Activated gamma-delta T cell treated with Interleukin-2 at 50 U/mL for 16 hours (primary cell): ENCODE measurements at regions not wholly inside any gene's neighbourhood (a gene's known extent, or its start where the extent isn't known, plus 50 kb on each side); places are given as distances from the start of the nearest gene placed in this dataset.

Experiments
- DNase-seq: peaks from one replicate; pipeline ENCODE4 v3.0.0-alpha.2; 2020

GRCh38 chr2:160973991-160974390 lies 186.2 kb upstream of the TANK start:
- DNase-seq = no peak

GRCh38 chr2:160974803-160975202 lies 185.4 kb upstream of the TANK start:
- DNase-seq = no peak

DNA sequence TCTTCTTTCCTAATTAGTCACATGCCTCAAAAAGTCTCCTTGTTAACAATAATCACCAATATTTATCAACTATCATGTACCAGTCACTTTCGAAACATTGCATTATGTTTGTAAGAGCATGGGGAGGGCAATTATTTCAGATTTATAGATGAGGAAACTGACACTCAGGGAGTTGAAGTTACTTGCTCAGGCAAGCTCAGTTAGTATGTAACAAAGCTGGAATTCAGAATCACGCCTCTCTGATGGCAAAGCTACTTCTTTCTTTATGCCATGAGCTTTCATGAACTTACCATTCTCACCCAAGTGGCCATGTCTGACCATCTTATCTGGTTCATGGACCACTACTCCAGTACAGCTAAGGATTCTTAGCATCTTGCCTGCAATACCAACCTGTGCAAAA lies 183.4 kb upstream of the TANK start:
- DNase-seq = no peak

DNA sequence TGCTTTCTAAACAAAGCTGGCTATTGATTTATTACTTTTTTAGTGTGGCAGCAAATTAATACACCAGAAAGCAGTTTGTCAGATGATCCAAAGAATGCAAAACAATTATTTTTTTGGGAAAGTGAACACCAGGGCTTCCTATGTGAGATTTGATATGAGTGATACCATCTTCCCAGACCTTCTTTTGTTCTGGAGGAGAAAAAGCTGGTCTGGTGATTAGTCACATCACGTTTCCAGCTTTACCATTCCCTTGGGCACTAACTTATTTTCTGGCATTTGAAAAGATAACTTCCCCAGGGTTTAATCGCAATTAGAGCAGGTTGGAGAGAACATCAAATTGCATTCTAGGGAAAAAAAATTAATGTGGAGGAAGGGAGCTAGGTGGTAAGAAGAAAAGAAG lies 182.9 kb upstream of the TANK start:
- no peak for DNase-seq

GRCh38 chr2:160977854-160978253 lies 182.4 kb upstream of the TANK start:
- no peak for DNase-seq

GRCh38 chr2:160984426-160985077 lies 175.7 kb upstream of the TANK start:
- DNase-seq = no peak

- no peak for DNase-seq
Measured at GRCh38 chr2:160989778-160990177, 170.4 kb upstream of the TANK start.

DNA sequence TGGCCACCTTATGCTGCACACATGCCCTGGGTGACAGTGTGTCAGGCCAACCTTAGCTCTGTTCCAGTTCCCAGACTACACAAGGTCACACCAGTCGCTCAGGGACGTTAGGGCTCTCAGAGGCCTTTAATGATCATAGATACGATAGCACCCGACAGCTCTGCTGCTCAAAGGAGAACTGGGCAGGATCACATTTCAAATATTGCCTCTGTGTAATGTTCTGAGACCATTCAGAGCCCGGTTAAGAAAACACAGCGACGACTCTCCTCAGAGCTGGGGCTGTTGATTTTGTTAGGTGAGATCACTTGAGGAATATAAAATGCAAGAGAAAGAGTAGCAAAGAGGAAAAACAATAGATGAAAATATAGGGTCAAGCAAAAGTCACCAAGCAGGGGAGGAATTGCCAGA lies 166.6 kb upstream of the TANK start:
- DNase-seq = no peak

DNA sequence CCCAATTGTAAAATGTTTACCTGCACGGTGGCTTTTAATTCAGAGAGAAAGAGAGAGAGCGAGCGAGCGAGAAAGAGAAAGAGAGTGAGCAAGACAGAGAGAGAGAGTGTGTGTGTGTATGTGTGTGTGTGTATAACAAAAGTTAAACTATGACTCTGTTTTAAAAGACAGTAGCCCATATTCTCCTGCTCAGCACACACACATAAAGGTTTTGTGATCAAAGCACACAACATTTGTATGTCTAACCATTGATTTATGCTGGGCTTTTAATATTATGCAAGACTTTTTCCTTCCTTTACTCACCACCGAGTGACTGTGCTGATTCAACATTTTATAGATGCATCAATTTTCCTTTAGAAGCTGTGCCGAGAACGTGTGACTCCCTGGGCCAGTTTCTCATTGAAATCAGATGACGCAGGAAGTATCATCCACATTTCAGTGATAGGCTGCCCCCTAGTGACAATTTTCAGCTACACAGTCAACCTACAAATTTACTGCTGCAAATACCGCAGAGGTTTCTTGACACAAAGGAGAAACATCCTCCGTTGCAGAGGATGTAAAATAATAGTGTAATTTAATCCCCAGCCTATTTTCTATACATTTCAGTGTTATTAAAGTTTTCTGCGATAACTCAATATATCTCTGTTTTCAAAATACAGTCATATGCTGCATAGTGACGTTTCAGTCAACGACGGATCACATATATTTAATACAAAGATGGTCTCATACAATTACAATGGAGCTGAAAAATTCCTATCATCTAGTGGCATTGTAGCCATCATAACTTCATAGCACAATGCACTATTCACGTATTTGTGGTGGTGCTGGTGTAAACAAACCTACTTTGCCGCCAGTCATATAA lies 165.9 kb upstream of the TANK start:
- DNase-seq = peak; percentile 74

- DNase-seq = no peak
Measured at GRCh38 chr2:160996584-160996983, 163.6 kb upstream of the TANK start.

- no peak for DNase-seq
Measured at GRCh38 chr2:161004379-161004778, 155.8 kb upstream of the TANK start.

DNA sequence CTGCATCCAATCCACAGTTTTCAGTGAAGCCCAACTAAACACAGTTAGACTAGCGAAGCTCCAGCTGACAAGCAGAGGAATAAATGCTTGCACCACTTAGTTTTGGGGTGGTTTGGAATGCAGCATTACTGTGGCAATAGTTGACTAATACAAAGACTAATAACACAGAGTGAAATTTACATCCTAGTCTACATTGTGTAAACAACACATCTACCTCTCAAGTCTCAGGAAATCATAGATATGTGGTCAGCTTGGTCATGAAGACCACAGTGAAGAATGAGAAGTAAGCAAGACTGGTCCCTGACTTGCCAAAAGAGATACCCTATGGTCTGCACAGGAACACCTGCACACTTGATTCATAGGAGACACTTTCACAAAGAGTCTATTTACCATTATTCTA lies 155.1 kb upstream of the TANK start:
- DNase-seq = no peak

GRCh38 chr2:161008311-161008710 lies 151.9 kb upstream of the TANK start:
- no peak for DNase-seq

GRCh38 chr2:161010503-161011015 lies 149.7 kb upstream of the TANK start:
- no peak for DNase-seq

DNA sequence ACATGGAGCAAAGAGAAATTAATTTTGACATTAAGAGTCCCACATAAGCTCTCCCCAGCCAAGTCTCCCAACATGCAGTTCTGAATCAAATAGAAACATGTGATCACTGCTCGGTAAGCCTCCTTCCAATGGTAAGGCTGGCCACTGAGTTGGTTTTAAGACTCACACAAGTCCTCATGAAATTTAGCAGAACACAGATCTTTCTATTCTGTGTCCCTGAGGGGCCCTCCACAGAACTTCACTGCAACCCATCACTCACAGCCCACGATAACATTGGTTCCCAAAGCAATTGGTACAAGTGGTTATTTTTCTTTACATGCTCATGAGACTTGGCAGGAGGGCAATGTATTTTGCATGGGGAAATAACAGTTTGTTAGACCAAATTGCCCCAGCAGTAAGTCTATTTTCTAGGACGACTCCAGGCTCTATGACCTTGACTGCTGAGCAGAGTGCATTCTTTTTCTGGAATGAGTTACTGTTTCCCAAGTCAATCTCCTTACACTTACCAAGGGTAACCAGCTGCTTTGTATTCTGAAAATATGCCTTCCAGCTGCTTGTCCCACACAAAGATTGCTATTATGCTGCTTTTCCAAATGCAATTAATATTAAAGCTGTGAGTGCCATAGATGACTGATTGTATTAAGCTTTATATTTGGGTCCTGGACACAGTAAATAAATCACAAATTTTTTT lies 142.3 kb upstream of the TANK start:
- DNase-seq = no peak

- no peak for DNase-seq
Measured at GRCh38 chr2:161019311-161019710, 140.9 kb upstream of the TANK start.

DNA sequence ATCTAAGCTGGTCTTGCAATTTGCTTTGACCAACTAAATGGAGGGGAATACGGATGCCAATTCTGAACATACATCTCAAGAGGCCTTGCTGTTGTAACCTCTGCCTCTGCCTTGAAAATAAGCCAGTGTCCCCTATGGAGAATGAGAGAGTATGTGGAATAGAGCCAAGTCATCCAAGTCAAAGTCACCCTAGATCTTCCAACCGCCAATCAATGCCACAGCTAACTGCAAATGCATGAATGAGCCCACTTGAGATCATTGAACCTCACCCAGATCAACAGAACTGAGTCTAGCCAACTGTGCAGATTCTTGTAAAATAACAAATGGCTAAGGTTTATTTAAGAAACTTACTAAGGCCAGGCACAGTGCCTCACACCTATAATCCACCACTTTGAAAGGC lies 139.8 kb upstream of the TANK start:
- DNase-seq = no peak

DNA sequence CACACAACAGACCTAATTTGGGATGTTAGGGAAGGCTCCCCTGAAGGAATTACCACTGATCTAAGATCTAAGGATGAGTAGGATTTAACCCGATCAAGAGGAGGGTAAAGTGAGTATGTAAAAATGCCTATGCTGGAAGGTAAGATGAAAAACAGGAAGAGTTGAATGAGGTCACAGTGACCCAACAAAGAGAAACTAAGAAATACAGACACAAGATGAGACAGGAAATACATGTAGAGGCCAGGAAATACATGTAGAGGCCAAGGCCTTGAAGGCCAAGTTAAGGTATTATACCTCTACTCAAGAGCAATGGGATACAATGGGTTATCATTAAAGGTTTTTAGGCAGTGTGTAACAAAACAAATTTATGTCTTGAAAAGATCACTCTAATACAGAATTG lies 131.6 kb upstream of the TANK start:
- no peak for DNase-seq

- no peak for DNase-seq
Measured at GRCh38 chr2:161029321-161029720, 130.9 kb upstream of the TANK start.

GRCh38 chr2:161030260-161031063 lies 129.8 kb upstream of the TANK start:
- no peak for DNase-seq

- DNase-seq = no peak
Measured at GRCh38 chr2:161031511-161031910, 128.7 kb upstream of the TANK start.

DNA sequence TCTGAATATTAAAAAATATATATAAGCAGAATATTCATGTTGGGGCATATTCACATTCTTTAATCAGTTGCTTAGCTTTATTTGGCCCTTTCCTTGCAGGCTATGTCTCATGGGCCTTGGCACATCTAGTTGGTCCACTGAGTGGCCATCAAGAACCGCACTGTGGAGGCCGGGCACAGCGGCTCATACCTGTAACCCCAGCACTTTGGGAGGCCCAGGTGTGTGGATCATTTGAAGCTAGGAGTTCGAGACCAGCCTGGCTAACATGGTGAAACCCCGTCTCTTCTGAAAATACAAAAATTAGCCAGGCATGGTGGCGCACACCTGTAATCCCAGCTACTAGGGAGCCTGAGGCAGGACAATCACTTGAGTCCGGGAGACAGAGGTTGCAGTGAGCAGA lies 127.6 kb upstream of the TANK start:
- no peak for DNase-seq
